Pancreas (tissue), 10 donors: ENCODE measurements at regions not wholly inside any gene's neighbourhood (a gene's known extent, or its start where the extent isn't known, plus 50 kb on each side); places are given as distances from the start of the nearest gene placed in this dataset.
A peak's percentile ranks its signal among the peaks of the same experiment; 100 is the strongest.

Experiments used
- ATAC-seq, 4 donors: fragments of 200-7000 bp; cut with Tn5 transposase; one replicate each; pipeline versions ENCODE4 v1.8.0 to v1.9.1; 2020; ENCODE audit warnings: mild to moderate bottlenecking in 4 of 4, moderate library complexity in 4 of 4
- DNase-seq, 6 donors: peaks; one replicate each; pipeline ENCODE4 v3.0.0-alpha.2; 2020
- FAIRE-seq: peaks from 2 replicates; lab custom pipeline; 2012; peaks lifted over from hg19 to GRCh38; lab: Jason Lieb, UNC
- H3K27ac ChIP-seq, 4 donors: fragments of 200-600 bp; sonication (generic); 1 replicate in 3 of 4; 2 replicates in 1 of 4; pipeline versions ENCODE4 v1.5.0 to v1.8.0; 2020
- H3K27me3 ChIP-seq, 4 donors: fragments of 200-600 bp; one replicate each; pipeline ENCODE4 v1.8.0; 2021
- H3K36me3 ChIP-seq, 3 donors: fragments of 200-600 bp; sonication (generic) in 1 of 3; one replicate each; pipeline versions ENCODE4 v1.5.0 to v1.8.0; 2020 to 2021
- H3K4me1 ChIP-seq, 3 donors: fragments of 200-600 bp; one replicate each; pipeline ENCODE4 v1.8.0; 2021
- H3K4me3 ChIP-seq, 4 donors: fragments of 200-600 bp; sonication (generic) in 2 of 4; one replicate each; pipeline versions ENCODE4 v1.5.0 to v1.8.0; 2020 to 2021
- H3K9me3 ChIP-seq, 4 donors: fragments of 200-600 bp; one replicate each; pipeline ENCODE4 v1.8.0; 2021
- CTCF ChIP-seq, 4 donors: fragments of 200-600 bp; sonication (generic) in 3 of 4; IDR thresholded peaks; one replicate each; pipeline versions ENCODE4 v1.5.0 to v1.8.0; 2021; ENCODE audit warnings: antibody characterized with exemption in 4 of 4
- WGBS, 2 donors: extraction: QIAGEN DNeasy Blood & Tissue Kit; methylation state at CpG; one replicate each; pipeline ENCODE4 v1.1.7; 2013; 5-methylcytosine and 5-hydroxymethylcytosine counted together
- intact Hi-C, 3 donors: fragments of 100-400 bp; cut with DNase I; formaldehyde crosslinking; loops; one replicate each; pipeline versions ENCODE4 v1.11.1 to v1.14.2; 2022
- donor health status: healthy with polysubstance abuse.
- donor health status: DM: no; HTN: no; CAD: no; lungs with moderate emphysema.
- donor health status: DM: no; HTN: no; CAD: no.
- donor health status: control.
- donor health status: control.
- donor health status: Bipolar disorder and iron deficiency.
- donor health status: DM: yes; HTN: yes; CAD: no.
- donor health status: DM: no; HTN: no; CAD: no.
- donor health status: DM: no; HTN: no; CAD: no.
- donor health status: DM: yes; HTN: yes; CAD: no.

GRCh38 chr10:53476650-53477312 lies 704.2 kb upstream of the MBL2 start:
- WGBS, 2 donors: 67 to 80% methylated on average over 3 of the region's 3 CpGs
- H3K9me3 ChIP-seq: peaks cover 0 to 4% (median 0%) of the 10 kb centered on the region in 4 donors
- H3K36me3 ChIP-seq: no peaks in the 10 kb centered on the region
- no peaks in the 10 kb centered on the region for H3K27me3 ChIP-seq
- TF ChIP-seq CTCF (IDR thresholded peaks at IDR 0.05): no peak
- ATAC-seq (no peak), DNase-seq (no peak), FAIRE-seq (no peak)
- H3K4me1 ChIP-seq: no peaks in the 10 kb centered on the region
- no peak overlapping the region for H3K27ac ChIP-seq
- intact Hi-C loops: no loop called here
- H3K4me3 ChIP-seq: no peak overlapping the region

- no peaks in the 10 kb centered on the region for H3K9me3 ChIP-seq
- no peak overlapping the region for H3K27ac ChIP-seq
- H3K27me3 ChIP-seq: no peaks in the 10 kb centered on the region
- no peak for DNase-seq
- no peak for TF ChIP-seq CTCF (IDR thresholded peaks at IDR 0.05)
- intact Hi-C loops: no loop called here
- H3K4me3 ChIP-seq: no peak overlapping the region
- no peaks in the 10 kb centered on the region for H3K36me3 ChIP-seq
- peak in 2 of 4 donors; percentile 39 to 65 for ATAC-seq
- FAIRE-seq: no peak
- 12 to 13% methylated on average over 2 of the region's 2 CpGs for WGBS, 2 donors
- no peaks in the 10 kb centered on the region for H3K4me1 ChIP-seq
Measured at GRCh38 chr10:53469383-53469782, 696.8 kb upstream of the MBL2 start.

- WGBS, 2 donors: 87 to 89% methylated on average over 4 of the region's 4 CpGs
- no peak for ATAC-seq
- no peak overlapping the region for H3K4me3 ChIP-seq
- no peaks in the 10 kb centered on the region for H3K27me3 ChIP-seq
- no peaks in the 10 kb centered on the region for H3K4me1 ChIP-seq
- no peak overlapping the region for H3K27ac ChIP-seq
- no peaks in the 10 kb centered on the region for H3K9me3 ChIP-seq
- H3K36me3 ChIP-seq: no peaks in the 10 kb centered on the region
- FAIRE-seq: no peak
- no peak for DNase-seq
- no peak for TF ChIP-seq CTCF (IDR thresholded peaks at IDR 0.05)
- intact Hi-C loops: no loop called here
Measured at GRCh38 chr10:53463539-53463938, 691.0 kb upstream of the MBL2 start.

- DNase-seq (no peak), FAIRE-seq (no peak), ATAC-seq (no peak)
- no peak for TF ChIP-seq CTCF (IDR thresholded peaks at IDR 0.05)
- Histone ChIP-seq H3K36me3 (no peaks in the 10 kb centered on the region), H3K9me3 (no peaks in the 10 kb centered on the region), H3K27me3 (no peaks in the 10 kb centered on the region), H3K4me3 (no peak overlapping the region), H3K4me1 (no peaks in the 10 kb centered on the region), H3K27ac (no peak overlapping the region)
- WGBS, 2 donors: 79 to 94% methylated on average over 1 of the region's 1 CpG
- intact Hi-C loops: no loop called here
Measured at GRCh38 chr10:53458007-53458406, 685.4 kb upstream of the MBL2 start.

GRCh38 chr10:53453196-53453595 lies 680.6 kb upstream of the MBL2 start:
- DNase-seq (no peak), ATAC-seq (no peak), FAIRE-seq (no peak)
- WGBS, 2 donors: 44 to 58% methylated on average over 1 of the region's 1 CpG
- Histone ChIP-seq H3K4me3 (no peak overlapping the region), H3K27ac (no peak overlapping the region), H3K4me1 (no peaks in the 10 kb centered on the region), H3K9me3 (no peaks in the 10 kb centered on the region), H3K27me3 (no peaks in the 10 kb centered on the region), H3K36me3 (no peaks in the 10 kb centered on the region)
- TF ChIP-seq CTCF (IDR thresholded peaks at IDR 0.05): no peak
- intact Hi-C loops: no loop called here
